ENCODE measurements at regions not wholly inside any gene's neighbourhood (a gene's known extent, or its start where the extent isn't known, plus 50 kb on each side); places are given as distances from the start of the nearest gene placed in this dataset.
"Not testable (repeated sequence)": the region's sequence is repeated elsewhere in the genome, so short reads cannot be mapped to it uniquely, and the experiment has no call there.

GRCh38 chr2:53098696-53099078 is 668.9 kb upstream of the CHAC2 start:
- FAIRE-seq, result no peak

- no peak for FAIRE-seq
Measured at GRCh38 chr2:53096351-53096750, 671.3 kb upstream of the CHAC2 start.

GRCh38 chr2:53095664-53096063 is 671.9 kb upstream of the CHAC2 start:
- no peak for FAIRE-seq

GRCh38 chr2:53095227-53095626 is 672.4 kb upstream of the CHAC2 start:
- no peak for FAIRE-seq

GRCh38 chr2:53093355-53093754 is 674.2 kb upstream of the CHAC2 start:
- no peak for FAIRE-seq

- no peak for FAIRE-seq
Measured at GRCh38 chr2:53091183-53091582, 676.4 kb upstream of the CHAC2 start.

- FAIRE-seq, result no peak
Measured at GRCh38 chr2:53087874-53088461, 679.6 kb upstream of the CHAC2 start.

- no peak for FAIRE-seq
Measured at GRCh38 chr2:53087262-53087873, 680.2 kb upstream of the CHAC2 start.

- FAIRE-seq, result no peak
Measured at GRCh38 chr2:53077413-53077812, 690.2 kb upstream of the CHAC2 start.

- FAIRE-seq, result no peak
Measured at GRCh38 chr2:53075760-53076159, 691.8 kb upstream of the CHAC2 start.

GRCh38 chr2:53067533-53067932 is 700.1 kb upstream of the CHAC2 start:
- no peak for FAIRE-seq

GRCh38 chr2:53067056-53067455 is 700.5 kb upstream of the CHAC2 start:
- no peak for FAIRE-seq

- no peak for FAIRE-seq
Measured at GRCh38 chr2:53064154-53064553, 703.5 kb upstream of the CHAC2 start.

- no peak for FAIRE-seq
Measured at GRCh38 chr2:53058526-53058925, 709.1 kb upstream of the CHAC2 start.

- FAIRE-seq, result no peak
Measured at GRCh38 chr2:53053937-53054336, 713.7 kb upstream of the CHAC2 start.

- no peak for FAIRE-seq
Measured at GRCh38 chr2:53051157-53051556, 716.4 kb upstream of the CHAC2 start.

- no peak for FAIRE-seq
Measured at GRCh38 chr2:53040536-53041229, 726.9 kb upstream of the CHAC2 start.

GRCh38 chr2:53036196-53036595 is 731.4 kb upstream of the CHAC2 start:
- no peak for FAIRE-seq

GRCh38 chr2:53035153-53035552 is 732.5 kb upstream of the CHAC2 start:
- no peak for FAIRE-seq

- no peak for FAIRE-seq
Measured at GRCh38 chr2:53033411-53033810, 734.2 kb upstream of the CHAC2 start.

GRCh38 chr2:53028746-53029423 is 738.7 kb upstream of the CHAC2 start:
- FAIRE-seq, result no peak

GRCh38 chr2:53028225-53028624 is 739.4 kb upstream of the CHAC2 start:
- FAIRE-seq, result no peak

- not testable (repeated sequence) for FAIRE-seq
Measured at GRCh38 chr2:53022248-53022647, 745.4 kb upstream of the CHAC2 start.

- FAIRE-seq, result no peak
Measured at GRCh38 chr2:53021828-53022227, 745.8 kb upstream of the CHAC2 start.
